Stromal cell of bone marrow (primary cell): ENCODE measurements at regions not wholly inside any gene's neighbourhood (a gene's known extent, or its start where the extent isn't known, plus 50 kb on each side); places are given as distances from the start of the nearest gene placed in this dataset.
"Not testable (repeated sequence)": the region's sequence is repeated elsewhere in the genome, so short reads cannot be mapped to it uniquely, and the experiment has no call there.

Source experiments
- DNase-seq: peaks from one replicate; pipeline ENCODE4 v3.0.0-alpha.2; 2012; ENCODE audit warnings: low read depth

DNA sequence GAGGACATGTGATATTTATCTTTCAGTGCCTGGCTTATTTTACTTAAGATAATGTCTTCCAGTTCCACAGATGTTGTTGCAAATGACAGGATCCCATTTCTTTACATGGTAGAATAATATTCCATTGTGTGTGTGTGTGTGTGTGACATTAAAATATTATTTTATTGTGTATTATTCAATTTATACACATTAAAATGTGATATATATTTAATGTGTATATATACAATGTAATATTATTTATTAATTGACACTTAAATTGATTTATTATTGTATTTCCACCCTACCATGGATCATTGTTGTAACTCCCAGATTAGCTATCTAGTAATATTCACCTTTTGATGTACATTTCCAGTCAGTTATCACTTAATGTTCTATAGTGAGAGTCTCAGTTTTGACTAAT lies 1422.5 kb upstream of the ADGRB3 start:
- no peak for DNase-seq

DNA sequence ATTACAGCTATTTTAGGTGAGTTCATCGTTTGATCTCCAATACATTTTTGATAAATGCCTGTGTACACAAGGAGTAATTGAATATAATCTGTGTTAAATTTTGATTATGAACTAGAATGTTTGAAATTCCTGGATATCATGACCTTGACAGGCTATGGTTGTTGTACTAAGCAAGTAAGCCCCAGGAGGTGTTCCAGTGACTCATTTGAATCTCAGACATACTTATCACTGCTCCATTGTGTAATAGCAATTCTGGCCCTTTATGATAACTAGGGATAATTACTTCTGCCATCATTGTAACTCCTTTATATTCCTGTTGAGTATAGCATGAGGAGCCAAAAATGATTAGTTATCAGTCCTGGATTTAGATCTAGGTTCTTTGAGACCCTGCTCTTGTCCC lies 1424.6 kb upstream of the ADGRB3 start:
- no peak for DNase-seq

DNA sequence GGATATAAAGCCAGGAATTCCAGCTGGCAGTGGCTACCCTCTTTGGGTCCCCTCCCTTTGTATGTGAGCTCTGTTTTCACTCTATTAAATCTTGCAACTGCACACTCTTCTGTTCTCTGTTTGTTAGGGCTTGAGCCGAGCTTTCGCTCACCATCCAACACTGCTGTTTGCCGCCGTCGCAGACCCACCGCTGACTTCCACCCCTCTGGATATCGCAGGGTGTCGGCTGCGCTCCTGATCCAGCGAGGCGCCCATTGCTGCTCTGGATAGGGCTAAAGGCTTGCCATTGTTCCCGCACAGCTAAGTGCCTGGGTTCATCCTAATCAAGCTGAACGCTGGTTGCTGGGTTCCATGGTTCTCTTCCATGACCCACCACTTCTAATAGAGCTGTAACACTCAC lies 1433.5 kb upstream of the ADGRB3 start:
- DNase-seq = no peak

DNA sequence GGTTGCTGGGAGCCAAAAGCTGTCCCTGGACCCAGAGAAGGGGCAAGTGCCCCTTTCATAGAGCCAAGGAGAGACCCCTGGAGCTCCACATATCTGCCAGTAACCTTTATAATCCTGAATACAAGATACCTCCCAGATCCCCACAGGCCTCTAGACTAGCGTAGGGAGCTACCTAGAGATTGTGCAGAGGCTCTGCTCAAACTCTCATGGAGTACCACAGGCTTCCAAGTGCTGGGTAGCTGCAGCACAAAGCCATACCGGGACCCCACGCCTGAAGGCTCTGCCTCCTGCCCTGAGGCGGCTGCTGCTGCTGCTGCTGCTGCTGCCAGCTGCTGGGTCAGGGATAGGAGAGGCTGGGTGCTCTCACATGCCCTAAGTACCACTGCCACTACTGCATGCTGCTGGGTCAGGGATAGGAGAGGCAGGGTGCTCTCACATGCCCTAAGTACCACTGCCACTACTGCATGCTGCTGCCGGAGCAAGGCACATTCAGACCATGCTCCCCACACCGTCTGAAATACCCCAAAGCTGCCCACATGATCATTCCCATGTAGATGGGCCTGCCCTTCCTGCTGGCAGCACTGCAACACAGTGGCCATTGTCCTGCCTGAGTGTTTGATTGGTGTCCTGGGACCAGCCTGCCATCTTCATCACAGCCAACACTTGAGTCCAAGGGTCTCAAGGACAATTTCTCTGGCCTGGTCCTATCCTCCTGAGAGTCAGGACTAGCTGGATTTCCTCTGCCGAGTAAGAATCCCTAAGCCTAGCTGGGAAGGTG lies 1434.3 kb upstream of the ADGRB3 start:
- DNase-seq = no peak

DNA sequence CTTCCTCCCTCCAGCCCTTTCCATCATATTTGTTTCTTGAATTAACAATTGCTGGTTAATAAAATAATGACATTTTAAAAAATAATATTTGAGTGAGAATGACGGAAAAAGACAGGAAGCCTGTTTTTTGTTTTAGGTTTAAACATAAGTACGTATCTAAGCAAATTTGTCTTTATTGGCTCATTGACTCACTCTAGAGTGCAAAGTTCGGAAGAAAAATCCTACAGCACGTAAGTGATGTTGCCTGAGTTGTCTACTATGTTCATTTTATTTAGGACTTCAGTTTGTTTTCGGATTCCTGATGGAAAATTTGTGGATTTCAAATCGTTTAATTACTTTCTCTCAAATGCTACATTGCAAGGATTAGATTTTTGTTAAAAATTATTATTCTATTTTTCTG lies 1435.7 kb upstream of the ADGRB3 start:
- no peak for DNase-seq

DNA sequence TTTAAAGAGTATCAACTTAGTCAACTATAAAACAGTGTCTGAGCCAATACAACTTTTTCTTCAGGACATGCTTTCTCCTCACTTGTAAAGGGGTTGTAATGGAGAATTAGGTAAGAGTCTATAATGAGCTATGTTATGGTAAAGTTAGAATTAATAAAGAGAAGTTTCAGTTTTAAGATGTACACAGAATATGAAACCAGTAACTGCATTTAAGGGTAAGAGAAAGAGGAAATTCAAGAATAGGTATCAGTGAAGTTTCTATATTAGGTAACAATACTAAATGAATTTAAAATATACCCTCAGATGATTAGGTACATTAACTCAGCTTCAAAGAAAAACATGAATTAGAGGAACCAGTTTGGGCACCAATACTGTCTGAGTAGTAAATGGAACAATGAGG lies 1444.3 kb upstream of the ADGRB3 start:
- DNase-seq = no peak

DNA sequence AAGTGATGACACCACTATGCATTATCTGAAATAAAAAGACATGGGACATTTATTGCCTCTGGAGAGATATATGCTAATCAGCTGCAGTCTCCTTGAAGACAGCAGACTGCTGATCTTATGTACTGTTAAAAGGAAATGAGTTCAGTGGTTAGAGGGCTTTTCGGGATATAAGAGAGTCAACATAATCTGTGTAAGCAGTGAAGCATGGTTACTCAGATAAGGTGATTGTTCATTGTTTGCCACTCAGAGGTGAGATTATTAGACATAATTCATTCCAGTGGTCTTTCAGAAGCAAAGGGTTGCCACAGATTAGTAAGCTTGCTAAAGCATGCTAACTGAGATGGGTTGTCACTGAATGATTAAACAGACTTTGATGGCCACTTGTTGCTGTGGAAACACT lies 1450.7 kb upstream of the ADGRB3 start:
- DNase-seq = no peak

DNA sequence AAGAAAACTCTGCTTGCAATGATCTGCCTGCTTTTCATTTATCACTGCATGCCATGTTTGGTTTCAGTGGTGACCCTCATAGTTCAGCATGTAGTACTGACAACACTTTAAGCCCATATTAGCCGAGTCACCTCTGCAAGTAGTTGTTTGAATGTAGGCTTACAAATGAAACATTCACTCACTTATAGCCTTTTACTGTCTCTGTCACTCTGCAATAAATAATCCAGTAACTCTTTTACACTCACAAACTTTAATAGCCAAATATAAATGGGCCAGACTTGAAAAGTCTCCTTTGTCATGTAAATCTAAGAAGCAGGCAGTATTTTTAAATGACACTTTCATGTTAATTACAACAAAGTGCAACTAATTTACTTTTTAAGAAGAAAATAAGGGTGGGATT lies 1460.0 kb upstream of the ADGRB3 start:
- no peak for DNase-seq

DNA sequence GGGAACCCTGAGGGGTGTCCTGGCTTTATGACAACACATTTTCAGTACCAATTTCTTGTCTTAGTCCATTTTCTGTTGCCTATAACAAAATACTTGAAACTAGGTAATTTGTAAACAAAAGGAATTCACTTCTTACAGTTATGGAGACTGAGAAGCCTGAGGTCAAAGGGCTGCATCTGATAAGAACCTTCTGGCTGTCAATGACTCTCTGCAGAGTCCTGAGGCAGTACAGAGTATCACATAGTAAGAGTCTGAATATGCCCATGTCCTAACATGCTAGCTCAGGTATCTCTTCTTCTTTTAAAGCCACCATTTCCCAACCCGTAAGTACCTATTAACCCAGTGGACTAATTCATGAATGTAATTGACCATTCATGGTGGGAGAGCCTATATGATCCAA lies 1458.6 kb upstream of the EYS start:
- no peak for DNase-seq

DNA sequence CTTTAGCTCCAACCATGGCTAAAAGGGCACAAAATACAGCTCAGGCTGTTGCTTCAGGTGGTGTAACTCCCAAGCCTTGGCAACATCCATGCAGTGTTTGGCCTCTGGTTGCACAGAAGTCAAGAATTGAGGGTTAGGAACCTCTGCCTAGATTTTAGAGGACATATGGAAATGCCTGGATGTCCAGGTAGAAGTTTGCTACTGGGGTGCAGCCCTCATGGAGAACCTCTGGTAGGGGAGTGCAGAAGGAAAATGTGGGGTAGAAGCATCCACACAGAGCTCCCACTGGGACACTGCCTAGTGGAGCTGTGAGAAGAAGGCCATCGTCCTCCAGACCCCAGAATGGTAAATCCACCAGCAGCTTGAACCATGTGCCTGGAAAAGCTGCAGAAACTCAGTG lies 1453.8 kb upstream of the EYS start:
- no peak for DNase-seq

DNA sequence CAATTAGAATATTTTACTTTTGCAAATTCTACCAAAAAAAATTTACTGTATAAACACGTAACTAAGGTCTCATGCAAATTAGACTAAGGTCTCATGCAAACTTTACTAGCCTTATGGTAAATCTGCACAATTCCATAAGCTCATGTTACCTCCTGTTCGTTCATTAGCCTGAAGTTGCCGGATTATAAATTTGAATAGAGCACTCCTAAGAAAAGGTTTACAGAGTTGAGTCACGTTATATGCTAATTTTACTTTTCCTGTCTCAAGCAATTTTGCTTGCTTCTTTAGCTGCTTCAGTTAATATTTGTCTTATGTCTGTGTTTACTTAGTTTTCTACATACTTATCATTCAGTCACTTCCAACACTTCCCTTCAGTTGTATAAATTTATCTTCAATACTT lies 1434.0 kb upstream of the EYS start:
- no peak for DNase-seq

DNA sequence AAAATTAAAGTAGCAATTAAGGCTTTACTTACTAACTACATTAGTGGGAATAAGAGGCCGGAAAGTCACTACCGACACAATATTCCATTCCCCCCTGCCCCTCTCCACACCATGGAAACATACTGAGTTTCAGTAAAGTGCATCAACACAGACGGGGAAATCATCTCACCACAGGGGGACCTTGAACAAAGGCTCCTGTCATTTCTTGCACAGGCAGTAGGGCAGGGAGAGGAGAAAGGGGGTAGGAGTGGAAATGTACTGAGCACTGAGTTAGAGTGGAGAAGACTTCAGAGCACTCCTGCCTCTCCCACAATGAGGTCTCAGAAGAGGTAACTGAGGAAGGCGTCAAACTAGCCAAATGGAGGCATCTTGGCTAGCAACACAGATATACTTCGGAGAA lies 1426.9 kb upstream of the EYS start:
- DNase-seq = no peak

DNA sequence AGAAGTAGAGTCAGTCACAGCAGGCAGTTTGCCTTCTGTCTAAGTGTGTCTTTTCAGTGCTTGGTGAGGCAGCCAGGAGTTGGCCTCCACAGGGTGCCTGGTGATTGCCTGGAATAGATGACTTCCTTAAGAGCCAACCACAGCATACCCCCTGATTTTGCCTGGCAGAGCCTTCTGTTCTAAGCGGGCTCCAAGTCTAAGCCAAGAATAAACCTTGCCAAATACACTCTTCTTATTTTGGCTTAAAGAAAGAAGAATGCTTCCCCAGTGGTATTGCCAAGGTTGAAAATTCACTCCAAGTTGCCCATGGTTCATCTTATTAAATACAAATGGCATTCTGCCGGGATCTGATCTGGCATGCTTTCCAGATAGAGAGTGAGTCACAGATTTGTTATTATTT lies 1424.8 kb upstream of the EYS start:
- no peak for DNase-seq

DNA sequence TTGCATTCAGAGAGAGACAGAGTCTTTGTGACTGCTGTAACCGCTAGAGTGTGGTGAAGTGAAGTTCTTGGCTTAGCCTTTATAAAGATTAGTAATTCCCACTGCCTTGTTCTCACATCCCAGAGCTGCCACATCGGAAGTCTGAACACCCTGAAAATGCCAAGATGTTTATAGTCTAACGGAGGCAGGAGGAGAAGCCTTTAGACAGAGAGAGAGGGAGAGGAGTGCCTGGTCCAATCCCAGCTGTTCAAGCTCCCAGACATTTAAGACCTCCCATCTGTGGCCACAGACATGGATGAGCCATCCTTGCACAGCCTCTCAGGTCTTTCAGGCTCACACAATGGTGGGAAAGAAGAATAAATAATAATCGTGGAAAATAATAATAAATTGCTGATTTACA lies 1422.8 kb upstream of the EYS start:
- DNase-seq = no peak

DNA sequence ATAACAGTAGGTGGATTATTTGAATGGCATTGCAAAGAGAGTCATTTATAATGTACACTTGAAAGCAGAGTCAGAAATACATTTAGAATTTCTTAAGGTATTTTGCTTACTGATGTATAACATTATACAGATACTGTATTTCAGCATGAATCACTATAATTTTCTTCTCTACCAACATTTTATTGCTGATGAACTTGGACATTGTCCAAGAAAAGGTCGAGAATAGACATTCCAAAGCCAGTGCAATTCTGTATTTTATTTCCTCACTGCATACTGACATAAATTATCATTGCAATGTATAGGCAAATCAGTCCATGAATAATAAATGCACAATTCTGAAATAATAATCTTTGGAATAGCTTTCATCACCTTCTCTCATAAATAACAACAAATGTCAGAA lies 1420.0 kb upstream of the EYS start:
- no peak for DNase-seq

DNA sequence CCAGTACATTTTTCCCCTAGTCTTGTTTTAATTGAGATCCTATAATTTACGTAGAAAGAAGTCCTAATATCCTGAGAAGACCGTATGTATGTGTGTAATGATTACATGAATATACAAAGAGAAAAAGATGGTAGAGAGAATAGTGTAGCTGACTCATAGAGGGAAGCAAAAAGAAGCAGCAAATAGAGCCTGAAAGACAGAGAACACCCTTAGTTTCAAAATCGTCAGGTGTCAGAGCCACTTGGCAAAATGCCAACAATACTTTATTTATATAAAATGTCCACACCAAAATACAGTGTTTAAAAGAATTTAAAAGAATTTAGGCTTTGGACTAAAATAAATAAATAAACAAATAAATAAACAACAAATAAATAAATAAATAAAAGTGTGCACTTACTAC lies 1414.1 kb upstream of the EYS start:
- DNase-seq = no peak

DNA sequence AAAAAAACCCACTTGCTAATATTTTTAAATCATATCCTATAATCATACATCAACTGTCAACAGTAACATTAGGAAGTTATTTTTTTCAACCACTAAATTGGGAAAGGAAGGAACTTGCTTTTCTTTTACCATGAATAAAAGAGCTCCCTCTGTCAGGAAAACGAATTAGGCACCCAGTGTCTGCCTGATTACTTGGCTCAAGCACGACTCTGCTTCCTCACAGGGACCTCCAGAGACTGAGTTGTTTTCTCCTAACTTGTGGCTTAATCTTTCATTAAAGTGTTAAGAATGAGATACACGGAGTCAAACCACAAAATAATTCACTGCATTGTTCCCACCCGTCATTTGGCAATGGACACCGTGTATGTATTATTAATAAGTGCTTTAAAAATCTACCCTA lies 1405.1 kb upstream of the EYS start:
- DNase-seq = no peak

DNA sequence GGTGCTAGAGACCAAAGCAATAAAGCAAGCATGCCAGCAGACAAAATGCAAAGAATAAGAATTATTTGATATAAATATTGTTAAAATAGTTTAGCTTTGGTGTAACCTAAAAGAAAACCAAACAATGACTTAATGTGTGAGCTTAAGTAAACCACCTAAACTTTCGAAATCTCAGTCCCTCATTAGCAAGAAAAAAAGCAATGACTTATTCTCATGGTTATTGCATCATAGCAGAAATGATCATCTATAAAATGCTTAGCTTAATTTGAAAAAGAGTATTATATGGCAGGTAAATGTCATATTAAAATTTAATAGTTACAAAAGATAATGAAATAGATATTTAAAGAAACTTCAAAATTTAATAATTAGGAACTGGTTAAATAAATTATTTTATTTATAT lies 1395.7 kb upstream of the EYS start:
- DNase-seq = no peak

DNA sequence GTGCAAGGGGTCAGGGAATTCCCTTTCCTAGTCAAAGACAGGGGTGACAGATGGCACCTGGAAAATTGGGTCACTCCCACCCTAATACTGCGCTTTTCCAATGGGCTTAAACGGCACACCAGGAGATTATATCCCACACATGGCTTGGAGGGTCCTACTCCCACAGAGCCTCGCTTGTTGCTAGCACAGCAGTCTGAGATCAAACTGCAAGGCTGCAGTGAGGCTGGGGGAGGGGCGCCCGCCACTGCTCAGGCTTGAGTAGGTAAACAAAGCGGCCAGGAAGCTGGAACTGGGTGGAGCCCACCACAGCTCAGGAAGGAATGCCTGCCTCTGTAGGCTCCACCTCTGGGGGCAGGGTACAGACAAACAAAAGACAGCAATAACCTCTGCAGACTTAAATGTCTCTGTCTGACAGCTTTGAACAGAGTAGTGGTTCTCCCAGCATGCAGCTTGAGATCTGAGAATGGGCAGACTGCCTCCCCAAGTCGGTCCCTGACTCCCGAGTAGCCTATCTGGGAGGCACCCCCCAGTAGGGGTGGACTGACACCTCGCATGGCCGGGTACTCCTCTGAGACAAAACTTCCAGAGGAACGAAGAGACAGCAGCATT lies 1388.7 kb upstream of the EYS start:
- not testable (repeated sequence) for DNase-seq

DNA sequence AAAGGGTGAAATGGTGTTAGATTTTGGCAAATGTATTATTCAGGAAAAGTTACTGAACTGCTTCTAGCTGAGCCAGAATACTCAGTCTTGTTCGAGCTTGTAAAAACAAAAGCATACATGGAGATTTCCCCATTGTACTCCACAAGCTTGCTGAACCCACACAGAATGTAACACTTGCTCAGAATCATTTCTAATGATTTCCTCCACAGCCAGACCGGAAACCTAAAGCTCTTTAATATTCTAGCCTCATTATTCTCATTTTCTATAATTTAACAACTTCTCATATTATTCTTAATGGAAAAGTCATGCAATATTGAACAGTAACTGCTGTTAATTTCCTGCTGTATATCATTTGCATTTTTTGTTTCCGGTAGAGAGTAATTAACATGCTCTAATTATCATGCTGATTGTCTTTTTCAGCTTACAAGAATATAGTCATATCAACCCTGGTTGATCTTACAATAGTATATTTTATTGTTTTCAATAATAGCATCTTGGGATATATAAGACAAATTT lies 1387.5 kb upstream of the EYS start:
- DNase-seq = no peak

DNA sequence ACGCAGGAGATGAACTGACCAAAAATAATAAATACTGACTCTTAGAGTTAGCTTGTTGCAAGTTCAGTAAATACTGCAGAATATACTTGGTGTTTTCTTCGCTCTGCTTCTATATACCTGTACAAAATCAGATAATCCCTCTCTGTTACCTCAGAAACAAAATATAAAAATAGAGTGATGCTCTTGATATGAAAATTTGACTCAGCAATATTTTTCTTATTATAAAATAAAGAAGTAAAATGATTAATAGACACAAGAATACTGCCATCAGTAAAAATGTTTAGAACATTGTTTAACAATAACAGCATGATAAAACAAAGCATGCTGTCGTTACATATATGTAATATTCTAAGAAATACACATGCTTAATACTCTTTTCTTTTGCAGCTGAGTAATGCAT lies 1366.9 kb upstream of the EYS start:
- DNase-seq = no peak

DNA sequence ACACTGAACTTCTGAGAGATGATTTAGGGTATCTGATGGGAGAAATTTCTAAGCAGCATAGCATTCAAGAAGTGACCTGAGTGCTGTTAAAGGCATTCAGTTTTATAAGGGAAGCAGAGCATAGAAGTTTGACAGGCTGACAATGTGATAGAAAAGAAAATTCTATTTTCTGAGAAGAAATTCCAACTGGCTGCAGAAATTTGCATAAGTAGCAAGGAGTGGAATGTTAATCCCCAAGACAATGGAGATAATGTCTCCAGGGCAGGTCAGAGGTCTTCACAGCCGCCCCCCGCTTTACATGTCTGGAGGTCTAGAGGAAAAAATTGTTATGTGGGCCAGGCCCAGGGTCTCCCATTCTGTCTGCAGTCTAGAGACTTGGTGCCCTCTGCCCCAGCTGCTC lies 1361.8 kb upstream of the EYS start:
- DNase-seq = no peak

DNA sequence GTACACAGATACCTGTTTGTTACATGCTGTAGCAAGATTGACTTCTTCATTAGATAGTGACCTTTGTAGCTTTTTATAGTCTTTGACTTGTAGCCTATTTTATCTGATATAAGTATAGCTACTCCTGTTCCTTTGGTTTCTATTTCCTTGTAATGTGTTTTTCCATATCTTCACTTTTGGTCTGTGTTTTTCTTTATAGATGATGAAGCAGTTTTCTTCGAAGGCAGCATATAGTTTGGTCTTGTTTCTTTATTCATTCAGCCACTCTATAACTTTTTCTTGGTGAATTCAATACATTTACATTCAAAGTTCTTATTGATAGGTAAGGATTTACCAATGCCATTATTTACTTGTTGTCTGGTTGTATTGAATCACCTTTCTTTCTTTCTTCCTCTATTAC lies 1357.3 kb upstream of the EYS start:
- no peak for DNase-seq

DNA sequence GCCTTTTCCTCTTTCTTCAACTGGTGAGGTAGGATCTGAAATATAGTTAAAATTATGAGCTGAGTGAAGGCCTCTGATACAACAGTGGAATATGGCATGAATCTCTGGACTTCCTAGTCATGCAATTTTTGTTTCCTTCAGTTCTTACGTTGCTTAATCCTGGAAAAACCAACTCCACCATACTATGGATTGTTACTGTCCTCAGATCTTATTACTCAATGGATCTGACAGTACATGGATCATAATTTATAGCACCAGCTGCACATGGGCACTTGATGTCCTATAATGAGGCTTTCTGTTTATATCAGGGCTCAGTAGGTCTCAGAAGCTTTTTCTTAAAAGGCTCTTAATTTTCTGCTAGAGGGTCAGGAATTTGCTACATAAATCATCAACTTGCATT lies 1341.0 kb upstream of the EYS start:
- DNase-seq = no peak
